WERI-Rb-1 (cell line): ENCODE measurements at regions not wholly inside any gene's neighbourhood (a gene's known extent, or its start where the extent isn't known, plus 50 kb on each side); places are given as distances from the start of the nearest gene placed in this dataset.

ENCODE experiments used
- DNase-seq: peaks from one replicate; pipeline ENCODE4 v3.0.0-alpha.2; 2020
- H3K27ac ChIP-seq: fragments of 250-450 bp; sonication (Bioruptor Pico); 2 replicates; pipeline ENCODE4 v1.5.1; 2020; ENCODE audit warnings: mild to moderate bottlenecking, moderate library complexity
- H3K27me3 ChIP-seq: fragments of 250-450 bp; sonication (Bioruptor Pico); 2 replicates; pipeline ENCODE4 v1.5.1; 2021; ENCODE audit warnings: mild to moderate bottlenecking, low read depth, moderate library complexity; ENCODE audit not compliant: insufficient read depth, severe bottlenecking
- H3K36me3 ChIP-seq: fragments of 250-450 bp; sonication (Bioruptor Pico); 2 replicates; pipeline ENCODE4 v1.5.1; 2020; ENCODE audit warnings: mild to moderate bottlenecking, moderate library complexity
- H3K4me3 ChIP-seq: 2 replicates; pipeline ENCODE4 v1.5.1; 2011; ENCODE audit warnings: low read depth, mild to moderate bottlenecking, control low read depth, low read length
- H3K9me3 ChIP-seq: fragments of 250-450 bp; sonication (Bioruptor Pico); 2 replicates; pipeline ENCODE4 v1.5.1; 2021; ENCODE audit warnings: mild to moderate bottlenecking, moderate library complexity; ENCODE audit not compliant: severe bottlenecking
- TF ChIP-seq, protein P1 (sequence below): IDR thresholded peaks from 2 replicates; pipeline ENCODE4 v1.5.1; 2011; ENCODE audit warnings: low read depth, mild to moderate bottlenecking, control low read depth, inconsistent platforms, low read length

DNA sequence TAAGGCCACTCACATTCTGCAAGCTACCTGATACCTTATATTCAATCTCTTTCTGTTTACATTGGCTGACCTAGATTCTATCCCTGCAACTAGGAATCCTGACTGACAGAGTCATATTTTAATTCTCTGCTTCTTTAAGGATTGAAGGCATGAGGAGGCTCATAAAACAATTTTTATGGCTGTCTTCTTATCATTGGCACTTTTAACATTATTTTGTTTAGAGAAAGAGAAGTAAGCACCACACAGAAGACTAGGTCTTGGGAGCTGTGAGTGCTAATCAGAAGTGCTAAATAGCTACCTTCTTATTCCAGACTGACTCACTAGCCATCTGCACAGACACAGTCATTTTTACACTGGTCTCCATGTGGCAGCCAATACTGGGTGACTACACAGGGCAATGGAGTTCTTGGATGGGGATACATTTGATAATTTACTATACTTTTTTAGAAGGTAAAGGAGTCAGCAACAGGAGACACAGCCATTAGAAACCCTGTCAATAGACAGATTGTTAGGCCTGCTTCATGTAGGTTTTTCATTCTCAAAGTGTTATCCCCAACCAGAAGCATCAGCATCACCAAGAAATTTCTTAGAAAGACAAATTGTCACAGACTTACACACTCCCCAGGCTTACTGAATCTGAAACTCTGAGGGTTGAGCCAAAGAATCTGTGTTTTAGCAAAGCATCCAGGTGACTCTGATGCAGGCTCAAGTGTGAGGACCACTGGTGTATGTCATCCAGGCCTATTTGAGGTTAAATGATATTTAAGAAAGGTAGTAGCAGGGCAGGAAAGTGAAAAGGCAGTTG is 214.1 kb downstream of the DUSP6 start:
- no peak overlapping the region for H3K27ac ChIP-seq
- no peak for DNase-seq
- no peaks in the 10 kb centered on the region for H3K36me3 ChIP-seq
- TF ChIP-seq, protein P1, sequence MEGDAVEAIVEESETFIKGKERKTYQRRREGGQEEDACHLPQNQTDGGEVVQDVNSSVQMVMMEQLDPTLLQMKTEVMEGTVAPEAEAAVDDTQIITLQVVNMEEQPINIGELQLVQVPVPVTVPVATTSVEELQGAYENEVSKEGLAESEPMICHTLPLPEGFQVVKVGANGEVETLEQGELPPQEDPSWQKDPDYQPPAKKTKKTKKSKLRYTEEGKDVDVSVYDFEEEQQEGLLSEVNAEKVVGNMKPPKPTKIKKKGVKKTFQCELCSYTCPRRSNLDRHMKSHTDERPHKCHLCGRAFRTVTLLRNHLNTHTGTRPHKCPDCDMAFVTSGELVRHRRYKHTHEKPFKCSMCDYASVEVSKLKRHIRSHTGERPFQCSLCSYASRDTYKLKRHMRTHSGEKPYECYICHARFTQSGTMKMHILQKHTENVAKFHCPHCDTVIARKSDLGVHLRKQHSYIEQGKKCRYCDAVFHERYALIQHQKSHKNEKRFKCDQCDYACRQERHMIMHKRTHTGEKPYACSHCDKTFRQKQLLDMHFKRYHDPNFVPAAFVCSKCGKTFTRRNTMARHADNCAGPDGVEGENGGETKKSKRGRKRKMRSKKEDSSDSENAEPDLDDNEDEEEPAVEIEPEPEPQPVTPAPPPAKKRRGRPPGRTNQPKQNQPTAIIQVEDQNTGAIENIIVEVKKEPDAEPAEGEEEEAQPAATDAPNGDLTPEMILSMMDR: no peak
- no peak overlapping the region for H3K4me3 ChIP-seq
- no peaks in the 10 kb centered on the region for H3K27me3 ChIP-seq
- no peaks in the 10 kb centered on the region for H3K9me3 ChIP-seq

DNA sequence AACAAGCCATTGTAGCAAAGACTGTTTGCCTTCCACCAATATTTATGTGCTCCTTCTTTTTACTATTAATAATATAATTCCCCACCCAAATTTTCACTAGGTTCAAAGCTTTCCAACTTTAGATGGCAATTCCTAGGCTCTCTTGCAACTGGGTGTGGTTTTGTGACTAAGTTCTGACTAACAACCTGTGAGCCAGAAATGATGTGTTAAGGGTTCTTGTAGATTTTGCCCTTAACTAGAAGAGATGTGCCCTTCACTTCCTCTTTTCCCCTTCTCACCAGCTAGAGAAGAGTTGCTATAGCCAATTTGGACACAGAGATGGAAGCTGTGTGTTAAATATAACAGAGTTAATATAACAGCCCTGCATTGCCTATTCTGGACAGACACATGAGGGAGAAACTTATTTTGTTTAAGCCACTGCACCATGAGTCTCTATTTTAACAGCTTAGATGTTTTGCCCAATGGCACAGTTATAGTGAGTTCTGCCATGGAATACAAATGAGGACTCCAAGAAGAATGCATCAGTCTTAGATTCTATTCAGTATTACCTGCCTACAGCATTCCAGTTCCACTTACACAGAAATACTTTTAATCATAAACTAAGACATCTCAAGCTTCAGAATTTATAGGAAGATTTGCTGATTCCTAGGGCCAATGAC is 216.2 kb downstream of the DUSP6 start:
- Histone ChIP-seq H3K4me3 (no peak overlapping the region), H3K27me3 (no peaks in the 10 kb centered on the region), H3K27ac (no peak overlapping the region), H3K36me3 (no peaks in the 10 kb centered on the region), H3K9me3 (no peaks in the 10 kb centered on the region)
- no peak for DNase-seq
- TF ChIP-seq, protein P1: no peak

DNA sequence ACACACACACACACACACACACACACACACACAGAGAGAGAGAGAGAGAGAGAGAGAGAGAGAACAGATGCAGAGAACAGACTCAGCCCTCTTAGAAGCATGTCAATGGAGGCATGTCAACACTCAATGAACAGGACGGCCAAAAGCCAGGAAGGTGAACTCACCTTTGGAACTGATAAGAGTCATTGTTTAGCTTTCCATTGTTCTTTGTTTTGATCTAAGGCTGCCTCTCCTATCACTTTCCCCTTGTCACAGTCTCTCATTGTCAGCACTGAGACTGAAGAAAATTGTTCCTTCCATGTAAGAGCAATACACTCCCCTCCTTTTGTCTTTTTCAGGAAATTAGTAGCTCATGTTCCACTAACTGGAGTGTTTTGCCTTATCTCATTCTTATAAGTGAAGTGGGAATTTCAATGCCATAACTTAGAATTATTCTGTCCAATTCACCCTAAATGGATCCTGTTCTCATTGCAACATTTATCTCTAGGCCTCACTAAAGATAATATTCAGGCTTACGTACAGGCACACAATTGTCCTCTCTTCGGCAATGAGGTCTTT is 218.0 kb downstream of the DUSP6 start:
- Histone ChIP-seq H3K27me3 (no peaks in the 10 kb centered on the region), H3K27ac (no peak overlapping the region), H3K9me3 (no peaks in the 10 kb centered on the region), H3K4me3 (no peak overlapping the region), H3K36me3 (no peaks in the 10 kb centered on the region)
- DNase-seq: no peak
- TF ChIP-seq, protein P1: no peak

DNA sequence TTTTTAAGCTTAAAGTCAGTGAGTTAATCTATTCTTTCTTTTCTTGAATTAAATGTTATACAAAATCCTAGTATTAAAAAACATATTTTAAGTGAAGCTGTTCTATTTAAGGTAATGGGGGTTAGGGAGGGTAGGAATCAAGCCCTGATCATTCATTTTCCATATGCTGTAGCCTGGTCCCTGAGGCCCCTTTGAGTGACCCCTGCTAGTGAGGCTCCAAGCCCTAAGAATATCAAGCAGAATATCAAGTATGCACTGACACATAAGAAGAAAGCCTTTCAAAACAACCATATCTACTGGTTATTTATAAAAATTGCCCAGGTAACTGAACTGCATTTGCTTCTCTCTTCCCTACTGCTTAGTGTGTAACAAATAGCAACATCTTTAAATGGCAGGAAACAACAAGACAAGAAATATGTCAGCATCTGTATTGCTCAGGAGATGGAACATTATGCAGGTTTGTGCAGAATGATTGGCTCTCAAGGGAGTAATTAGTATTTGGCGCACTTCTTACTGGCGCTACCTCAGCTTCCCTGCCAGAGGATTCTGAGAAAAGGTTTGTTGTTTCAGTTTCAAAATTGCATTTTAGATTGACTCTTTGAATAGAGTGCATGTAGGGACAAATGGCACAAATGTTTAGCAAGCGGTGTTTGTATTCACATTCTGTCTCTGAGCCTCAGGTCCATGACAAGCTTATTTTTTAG is 223.0 kb downstream of the DUSP6 start:
- TF ChIP-seq, protein P1: no peak
- H3K27me3 ChIP-seq: no peaks in the 10 kb centered on the region
- no peak overlapping the region for H3K27ac ChIP-seq
- no peaks in the 10 kb centered on the region for H3K36me3 ChIP-seq
- no peak for DNase-seq
- H3K9me3 ChIP-seq: no peaks in the 10 kb centered on the region
- no peak overlapping the region for H3K4me3 ChIP-seq

DNA sequence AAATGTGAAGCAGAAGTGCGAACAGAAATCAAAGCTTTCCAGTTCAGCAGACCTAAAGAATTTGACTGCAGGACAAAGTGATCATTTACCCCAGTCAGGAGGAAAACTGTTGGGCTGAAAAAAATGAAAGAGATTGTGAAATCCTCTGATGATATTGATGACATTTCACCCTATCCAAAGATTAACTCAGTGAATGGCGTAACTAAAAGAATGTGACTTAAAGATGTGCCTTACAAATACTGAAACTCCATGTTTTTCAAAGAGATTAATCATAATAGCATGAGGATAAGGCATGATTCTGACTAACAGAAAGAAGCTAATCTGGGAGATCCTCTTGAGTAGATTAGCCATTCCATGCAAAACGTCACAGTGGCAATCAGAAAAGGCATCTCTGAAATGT is 225.6 kb downstream of the DUSP6 start:
- Histone ChIP-seq H3K27ac (no peak overlapping the region), H3K4me3 (no peak overlapping the region), H3K9me3 (no peaks in the 10 kb centered on the region), H3K36me3 (no peaks in the 10 kb centered on the region), H3K27me3 (no peaks in the 10 kb centered on the region)
- TF ChIP-seq, protein P1: no peak
- DNase-seq: no peak
